ENCODE measurements at regions not wholly inside any gene's neighbourhood (a gene's known extent, or its start where the extent isn't known, plus 50 kb on each side); places are given as distances from the start of the nearest gene placed in this dataset.
"Not testable (repeated sequence)": the region's sequence is repeated elsewhere in the genome, so short reads cannot be mapped to it uniquely, and the experiment has no call there.

- H3K27me3 ChIP-seq (replicated peaks) = no peaks in the 10 kb centered on the region
- H3K4me3 ChIP-seq = no peak overlapping the region
- no peaks in the 10 kb centered on the region for H3K36me3 ChIP-seq
- DNase-seq (ENCODE audit: low read depth in 1 of 2, low spot score in 2 of 2) = no peak
- H3K9me3 ChIP-seq (replicated peaks) = no peaks in the 10 kb centered on the region
- H3K27ac ChIP-seq = no peak overlapping the region
- H3K4me1 ChIP-seq (replicated peaks) = no peaks in the 10 kb centered on the region
Observed at GRCh38 chr5:109570362-109570874, 119.3 kb upstream of the MAN2A1 start.

- H3K27me3 ChIP-seq (replicated peaks) = no peaks in the 10 kb centered on the region
- H3K27ac ChIP-seq = no peak overlapping the region
- H3K4me1 ChIP-seq (replicated peaks) = no peaks in the 10 kb centered on the region
- no peaks in the 10 kb centered on the region for H3K9me3 ChIP-seq (replicated peaks)
- no peak for DNase-seq (ENCODE audit: low read depth in 1 of 2, low spot score in 2 of 2)
- H3K36me3 ChIP-seq = no peaks in the 10 kb centered on the region
- no peak overlapping the region for H3K4me3 ChIP-seq
Observed at GRCh38 chr5:109567374-109568044, 122.2 kb upstream of the MAN2A1 start.

- no peaks in the 10 kb centered on the region for H3K9me3 ChIP-seq (replicated peaks)
- H3K27ac ChIP-seq = no peak overlapping the region
- no peaks in the 10 kb centered on the region for H3K4me1 ChIP-seq (replicated peaks)
- DNase-seq (ENCODE audit: low read depth in 1 of 2, low spot score in 2 of 2) = no peak
- no peaks in the 10 kb centered on the region for H3K36me3 ChIP-seq
- H3K27me3 ChIP-seq (replicated peaks) = no peaks in the 10 kb centered on the region
- no peak overlapping the region for H3K4me3 ChIP-seq
Observed at GRCh38 chr5:109566361-109566760, 123.4 kb upstream of the MAN2A1 start.

GRCh38 chr5:109563739-109564138, 126.0 kb upstream of the MAN2A1 start:
- Histone ChIP-seq H3K9me3 (replicated peaks) (no peaks in the 10 kb centered on the region), H3K27me3 (replicated peaks) (no peaks in the 10 kb centered on the region), H3K36me3 (no peaks in the 10 kb centered on the region), H3K4me3 (no peak overlapping the region), H3K27ac (no peak overlapping the region), H3K4me1 (replicated peaks) (no peaks in the 10 kb centered on the region)
- DNase-seq (ENCODE audit: low read depth in 1 of 2, low spot score in 2 of 2) = no peak

GRCh38 chr5:109563189-109563588, 126.5 kb upstream of the MAN2A1 start:
- DNase-seq (ENCODE audit: low read depth in 1 of 2, low spot score in 2 of 2) = no peak
- H3K36me3 ChIP-seq = no peaks in the 10 kb centered on the region
- no peak overlapping the region for H3K27ac ChIP-seq
- H3K27me3 ChIP-seq (replicated peaks) = no peaks in the 10 kb centered on the region
- H3K4me1 ChIP-seq (replicated peaks) = no peaks in the 10 kb centered on the region
- no peaks in the 10 kb centered on the region for H3K9me3 ChIP-seq (replicated peaks)
- no peak overlapping the region for H3K4me3 ChIP-seq

- H3K9me3 ChIP-seq (replicated peaks) = no peaks in the 10 kb centered on the region
- no peaks in the 10 kb centered on the region for H3K4me1 ChIP-seq (replicated peaks)
- H3K4me3 ChIP-seq = no peak overlapping the region
- H3K27me3 ChIP-seq (replicated peaks) = no peaks in the 10 kb centered on the region
- no peak for DNase-seq (ENCODE audit: low read depth in 1 of 2, low spot score in 2 of 2)
- H3K27ac ChIP-seq = no peak overlapping the region
- no peaks in the 10 kb centered on the region for H3K36me3 ChIP-seq
Observed at GRCh38 chr5:109562441-109562840, 127.3 kb upstream of the MAN2A1 start.

GRCh38 chr5:109561447-109561846, 128.3 kb upstream of the MAN2A1 start:
- Histone ChIP-seq H3K9me3 (replicated peaks) (no peaks in the 10 kb centered on the region), H3K4me3 (no peak overlapping the region), H3K4me1 (replicated peaks) (no peaks in the 10 kb centered on the region), H3K36me3 (no peaks in the 10 kb centered on the region), H3K27me3 (replicated peaks) (no peaks in the 10 kb centered on the region), H3K27ac (no peak overlapping the region)
- DNase-seq (ENCODE audit: low read depth in 1 of 2, low spot score in 2 of 2) = no peak

GRCh38 chr5:109560554-109560953, 129.2 kb upstream of the MAN2A1 start:
- H3K9me3 ChIP-seq (replicated peaks) = no peaks in the 10 kb centered on the region
- H3K36me3 ChIP-seq = no peaks in the 10 kb centered on the region
- no peak for DNase-seq (ENCODE audit: low read depth in 1 of 2, low spot score in 2 of 2)
- no peak overlapping the region for H3K4me3 ChIP-seq
- no peaks in the 10 kb centered on the region for H3K27me3 ChIP-seq (replicated peaks)
- H3K4me1 ChIP-seq (replicated peaks) = no peaks in the 10 kb centered on the region
- no peak overlapping the region for H3K27ac ChIP-seq

GRCh38 chr5:109558952-109559351, 130.8 kb upstream of the MAN2A1 start:
- Histone ChIP-seq H3K9me3 (replicated peaks) (no peaks in the 10 kb centered on the region), H3K4me1 (replicated peaks) (no peaks in the 10 kb centered on the region), H3K36me3 (no peaks in the 10 kb centered on the region), H3K27me3 (replicated peaks) (no peaks in the 10 kb centered on the region), H3K4me3 (no peak overlapping the region), H3K27ac (no peak overlapping the region)
- DNase-seq (ENCODE audit: low read depth in 1 of 2, low spot score in 2 of 2) = no peak

- H3K4me3 ChIP-seq = no peak overlapping the region
- no peak overlapping the region for H3K27ac ChIP-seq
- no peaks in the 10 kb centered on the region for H3K9me3 ChIP-seq (replicated peaks)
- no peaks in the 10 kb centered on the region for H3K27me3 ChIP-seq (replicated peaks)
- no peaks in the 10 kb centered on the region for H3K4me1 ChIP-seq (replicated peaks)
- no peak for DNase-seq (ENCODE audit: low read depth in 1 of 2, low spot score in 2 of 2)
- no peaks in the 10 kb centered on the region for H3K36me3 ChIP-seq
Observed at GRCh38 chr5:109558364-109558763, 131.4 kb upstream of the MAN2A1 start.

GRCh38 chr5:109553846-109554245, 135.9 kb upstream of the MAN2A1 start:
- no peak overlapping the region for H3K27ac ChIP-seq
- H3K4me1 ChIP-seq (replicated peaks) = no peaks in the 10 kb centered on the region
- no peaks in the 10 kb centered on the region for H3K27me3 ChIP-seq (replicated peaks)
- no peak for DNase-seq (ENCODE audit: low read depth in 1 of 2, low spot score in 2 of 2)
- no peak overlapping the region for H3K4me3 ChIP-seq
- H3K36me3 ChIP-seq = no peaks in the 10 kb centered on the region
- H3K9me3 ChIP-seq (replicated peaks) = no peaks in the 10 kb centered on the region

- not testable (repeated sequence) for H3K36me3 ChIP-seq; H3K9me3 ChIP-seq (replicated peaks); DNase-seq (ENCODE audit: low read depth in 1 of 2, low spot score in 2 of 2); H3K4me3 ChIP-seq; H3K4me1 ChIP-seq (replicated peaks); H3K27me3 ChIP-seq (replicated peaks); H3K27ac ChIP-seq
Observed at GRCh38 chr5:109551234-109551633, 138.5 kb upstream of the MAN2A1 start.

- Histone ChIP-seq H3K36me3 (no peaks in the 10 kb centered on the region), H3K4me1 (replicated peaks) (no peaks in the 10 kb centered on the region), H3K27me3 (replicated peaks) (no peaks in the 10 kb centered on the region), H3K27ac (no peak overlapping the region), H3K9me3 (replicated peaks) (no peaks in the 10 kb centered on the region), H3K4me3 (no peak overlapping the region)
- no peak for DNase-seq (ENCODE audit: low read depth in 1 of 2, low spot score in 2 of 2)
Observed at GRCh38 chr5:109550077-109550476, 139.7 kb upstream of the MAN2A1 start.

- H3K9me3 ChIP-seq (replicated peaks) = no peaks in the 10 kb centered on the region
- no peak overlapping the region for H3K4me3 ChIP-seq
- H3K27me3 ChIP-seq (replicated peaks) = no peaks in the 10 kb centered on the region
- no peak overlapping the region for H3K27ac ChIP-seq
- H3K36me3 ChIP-seq = no peaks in the 10 kb centered on the region
- no peak for DNase-seq (ENCODE audit: low read depth in 1 of 2, low spot score in 2 of 2)
- H3K4me1 ChIP-seq (replicated peaks) = no peaks in the 10 kb centered on the region
Observed at GRCh38 chr5:109546461-109546860, 136.7 kb upstream of the PJA2 start.

GRCh38 chr5:109544873-109545272, 135.1 kb upstream of the PJA2 start:
- H3K9me3 ChIP-seq (replicated peaks); DNase-seq (ENCODE audit: low read depth in 1 of 2, low spot score in 2 of 2); H3K27ac ChIP-seq; H3K27me3 ChIP-seq (replicated peaks); H3K4me3 ChIP-seq; H3K36me3 ChIP-seq; H3K4me1 ChIP-seq (replicated peaks): not testable (repeated sequence)
